ENCODE measurements at regions not wholly inside any gene's neighbourhood (a gene's known extent, or its start where the extent isn't known, plus 50 kb on each side); places are given as distances from the start of the nearest gene placed in this dataset.
"Not testable (repeated sequence)": the region's sequence is repeated elsewhere in the genome, so short reads cannot be mapped to it uniquely, and the experiment has no call there.

DNA sequence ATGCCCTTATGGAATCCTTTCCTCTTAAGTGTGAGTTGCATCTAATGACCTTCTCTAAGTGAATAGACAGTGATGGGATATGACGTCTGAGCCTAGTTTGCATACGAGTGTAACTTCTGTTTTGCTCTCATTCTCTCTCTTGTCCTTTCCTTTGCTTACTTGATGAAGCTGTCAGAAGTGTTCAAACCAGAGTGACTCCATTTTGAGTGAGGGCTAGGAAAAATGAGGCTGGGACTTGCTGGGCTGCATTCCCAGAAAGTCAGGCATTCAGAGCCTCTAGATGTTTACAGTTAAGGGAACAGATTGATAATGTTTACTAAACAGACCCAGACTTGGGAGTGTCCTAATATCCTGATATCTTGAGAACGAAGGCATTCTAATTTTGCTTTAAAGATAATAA is 311.2 kb upstream of the SOX4 start:
- not testable (repeated sequence) for DNase-seq (ENCODE audit: low read depth, low spot score); H3K27ac ChIP-seq

DNA sequence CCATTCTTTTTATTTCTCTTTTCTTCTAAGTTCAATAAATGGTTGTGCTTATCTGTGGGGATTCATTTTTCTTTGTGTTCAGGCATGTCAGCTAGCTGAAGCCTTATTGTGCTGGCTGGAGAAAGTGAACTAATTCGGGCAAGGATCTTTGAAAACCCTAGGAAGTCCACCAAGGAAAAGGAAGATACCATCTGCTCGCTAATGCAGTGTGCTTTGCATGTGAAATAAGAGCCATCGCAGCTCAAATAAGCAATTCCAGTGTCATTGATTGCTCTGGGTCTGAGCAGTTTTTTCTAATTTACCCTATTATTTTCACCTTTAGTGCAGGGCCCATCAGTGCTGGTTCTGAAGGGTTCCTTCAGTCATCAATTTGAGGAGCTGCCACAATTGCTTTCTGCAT is 309.4 kb upstream of the SOX4 start:
- no peak for DNase-seq (ENCODE audit: low read depth, low spot score)
- H3K27ac ChIP-seq = no peak overlapping the region

DNA sequence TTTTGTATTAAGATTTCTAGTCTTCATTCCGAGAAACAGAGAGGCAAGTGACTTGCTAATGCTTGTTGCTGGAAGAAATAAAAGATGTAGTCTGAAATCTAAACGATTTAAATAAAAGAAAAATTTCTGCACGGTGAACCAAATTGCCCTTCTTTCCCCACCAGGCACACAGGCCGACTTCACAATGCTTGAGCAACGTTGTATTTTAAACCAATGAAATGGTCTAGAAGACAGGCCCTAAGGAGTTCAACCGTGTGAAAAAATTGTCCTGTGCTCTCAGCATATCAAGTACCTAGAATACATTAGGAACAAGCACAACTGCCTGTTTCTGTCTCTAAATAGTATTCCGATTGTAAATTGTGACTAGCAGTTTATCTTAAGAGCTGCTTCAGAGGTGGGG is 308.8 kb upstream of the SOX4 start:
- DNase-seq (ENCODE audit: low read depth, low spot score) = no peak
- H3K27ac ChIP-seq = no peak overlapping the region

DNA sequence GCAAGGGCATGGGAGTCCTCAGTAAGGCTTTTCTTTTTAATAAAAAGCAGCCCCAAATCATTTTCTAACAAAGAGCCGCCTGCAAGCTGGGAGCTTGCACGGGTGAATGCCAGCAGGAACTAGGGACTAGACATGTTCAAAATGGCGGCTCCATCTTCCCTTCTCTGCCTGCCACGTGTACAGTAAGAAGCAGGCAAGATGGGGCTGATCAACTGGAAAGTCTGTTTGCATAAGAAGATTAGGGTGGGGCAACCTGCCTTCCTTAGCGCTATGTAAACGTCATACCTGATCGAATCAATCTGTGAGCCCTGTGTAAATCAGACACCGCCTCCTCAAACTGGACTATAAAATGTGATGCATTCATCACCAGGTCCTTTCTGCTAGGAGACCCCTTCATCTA is 299.4 kb upstream of the SOX4 start:
- no peak overlapping the region for H3K27ac ChIP-seq
- no peak for DNase-seq (ENCODE audit: low read depth, low spot score)

DNA sequence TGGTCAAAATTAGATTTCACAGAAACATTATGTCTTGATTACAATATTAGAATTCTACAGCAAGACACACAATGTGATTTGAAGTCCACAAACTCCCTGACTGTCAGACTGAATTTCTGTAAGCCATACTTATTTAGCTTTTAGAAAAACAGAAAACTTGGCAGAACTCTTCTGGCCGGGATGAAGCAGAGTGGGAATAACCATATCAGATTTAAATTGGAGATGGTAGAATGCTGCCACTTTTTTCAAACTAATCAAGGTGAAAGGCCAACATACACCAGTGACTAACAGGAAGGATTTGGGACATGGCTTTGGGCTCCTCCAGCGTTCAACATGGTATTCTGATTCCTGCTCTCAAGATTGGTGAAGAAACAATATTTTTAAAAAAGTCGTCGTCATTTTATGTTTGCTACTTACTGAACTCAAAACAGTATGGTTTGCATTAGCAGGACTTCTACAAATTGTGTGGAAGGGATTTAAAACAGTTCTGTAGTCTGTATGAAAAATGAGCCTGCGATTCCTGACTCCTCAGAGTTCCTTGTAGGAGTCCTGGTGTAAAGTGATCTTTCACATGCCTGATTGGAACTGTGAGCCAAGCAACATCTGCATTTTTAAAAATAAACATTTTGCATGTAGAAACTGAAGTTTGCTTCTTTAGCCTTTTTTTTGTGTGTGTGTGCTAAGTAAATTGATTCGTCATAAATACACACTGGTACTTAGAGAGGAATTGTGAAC is 297.9 kb upstream of the SOX4 start:
- no peak overlapping the region for H3K27ac ChIP-seq
- DNase-seq (ENCODE audit: low read depth, low spot score) = no peak

DNA sequence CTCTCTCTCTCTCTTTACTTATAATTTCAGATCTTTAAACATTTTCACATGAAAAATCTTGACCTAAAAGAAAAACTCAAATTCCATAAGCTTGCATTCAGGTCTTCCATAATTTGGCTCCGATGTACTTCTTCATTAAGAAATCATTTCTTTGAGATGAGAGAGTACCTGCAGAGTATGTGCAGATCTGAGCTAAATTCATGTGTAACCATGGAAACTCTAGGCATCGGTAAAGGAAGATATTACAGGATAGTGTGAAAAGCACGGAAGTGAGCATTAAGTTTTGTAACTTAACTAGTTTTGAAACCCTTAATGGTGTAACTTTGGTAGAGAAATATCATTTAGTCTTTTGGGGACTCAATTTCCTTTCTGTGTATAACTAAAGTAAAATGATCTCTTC is 295.9 kb upstream of the SOX4 start:
- H3K27ac ChIP-seq = no peak overlapping the region
- no peak for DNase-seq (ENCODE audit: low read depth, low spot score)

DNA sequence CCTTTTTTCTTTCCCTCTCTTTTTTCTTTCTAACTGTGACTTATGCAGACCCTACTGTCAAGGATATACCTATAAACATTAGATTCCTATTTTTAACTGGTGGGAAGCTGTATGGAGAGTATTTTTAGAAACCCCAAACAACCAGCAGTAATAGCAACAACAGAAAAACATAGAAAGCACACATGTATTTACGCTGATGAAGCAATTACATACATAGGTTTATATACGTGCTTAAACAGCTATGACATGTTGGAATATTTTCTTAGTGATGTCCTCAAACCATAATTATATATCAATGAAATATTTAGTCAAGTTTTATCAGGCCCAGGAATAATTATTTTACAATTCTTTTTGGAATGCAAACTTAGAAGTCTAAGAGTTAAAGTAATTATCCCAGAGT is 294.3 kb upstream of the SOX4 start:
- no peak overlapping the region for H3K27ac ChIP-seq
- DNase-seq (ENCODE audit: low read depth, low spot score) = no peak

DNA sequence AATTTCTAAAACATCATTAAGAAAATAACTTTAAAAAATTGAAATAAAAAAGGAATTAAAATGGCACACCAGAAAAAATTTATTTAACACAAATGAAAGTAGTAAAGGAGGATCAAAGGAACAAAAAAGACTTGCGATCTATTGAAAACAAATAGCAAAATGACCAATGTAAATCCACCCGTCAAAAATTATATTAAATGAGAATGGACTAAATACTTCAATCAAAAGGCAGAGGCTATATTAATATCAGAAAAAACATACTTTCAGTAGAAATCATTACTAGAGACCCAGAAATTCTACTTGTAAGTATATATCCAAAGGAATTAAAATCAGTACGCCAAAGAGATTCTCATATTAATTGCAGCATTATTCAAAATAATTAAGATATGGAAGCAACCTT is 293.1 kb upstream of the SOX4 start:
- DNase-seq (ENCODE audit: low read depth, low spot score) = no peak

DNA sequence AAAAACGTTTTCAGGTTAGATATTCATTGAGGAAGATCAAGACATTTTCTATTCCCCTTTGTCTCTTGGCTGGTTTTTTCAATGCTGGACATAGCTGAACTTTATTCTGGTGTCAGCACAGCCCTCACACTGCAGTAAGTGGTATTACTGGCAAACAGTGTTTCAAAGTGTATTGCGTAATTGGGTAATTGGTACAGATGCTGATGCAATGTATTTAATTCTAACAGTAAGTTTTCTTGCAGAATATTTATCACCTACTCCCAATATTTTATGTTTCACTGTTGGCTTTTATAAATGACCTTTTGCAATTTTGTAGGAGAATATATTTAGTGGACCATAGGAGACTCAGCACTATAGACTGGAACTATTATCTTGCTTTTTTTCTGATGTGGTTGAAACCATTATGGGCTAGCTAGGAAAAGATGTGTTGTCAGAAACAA is 287.6 kb upstream of the SOX4 start:
- no peak for DNase-seq (ENCODE audit: low read depth, low spot score)
- H3K27ac ChIP-seq = no peak overlapping the region

More for the DNA sequence above, 293.1 kb upstream of the SOX4 start:
- H3K27ac ChIP-seq = no peak overlapping the region

DNA sequence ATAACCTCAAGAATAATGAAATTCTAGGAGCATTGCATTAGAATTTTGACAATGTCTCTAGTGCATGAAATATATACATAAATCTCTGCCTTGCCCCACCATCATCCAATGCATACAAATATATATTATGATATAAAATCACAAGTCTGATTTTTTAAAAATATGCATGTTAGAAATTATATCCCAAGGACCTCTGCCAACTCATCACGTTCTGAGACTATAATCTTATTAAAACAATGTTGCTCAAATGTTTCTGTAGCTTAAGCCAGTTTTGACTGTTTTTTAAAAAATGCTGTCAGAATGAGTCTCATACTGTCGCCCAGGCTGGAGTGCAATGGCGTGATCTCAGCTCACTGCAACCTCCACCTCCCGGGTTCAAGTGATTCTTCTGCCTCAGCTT is 287.0 kb upstream of the SOX4 start:
- H3K27ac ChIP-seq = no peak overlapping the region
- DNase-seq (ENCODE audit: low read depth, low spot score) = no peak

DNA sequence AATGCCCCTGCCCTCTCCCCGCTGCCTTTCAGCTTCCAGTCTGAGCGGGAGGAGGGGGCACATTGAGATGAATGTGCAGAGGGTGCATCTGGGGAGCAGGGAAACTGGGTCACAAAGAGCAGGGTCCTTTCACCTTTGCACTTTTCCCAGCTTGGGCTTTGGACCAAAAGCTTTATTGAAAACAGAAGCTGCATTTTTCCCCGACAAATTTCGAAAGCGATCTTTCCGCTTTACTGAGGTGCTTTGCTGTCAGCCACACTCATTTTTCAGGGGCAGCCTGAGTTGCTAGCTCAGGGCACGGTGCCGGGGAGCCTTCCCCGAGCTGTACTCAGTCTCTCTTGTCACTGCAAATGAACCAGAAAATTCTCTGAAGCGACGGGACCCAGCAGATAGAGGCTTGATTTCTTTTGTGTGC is 283.7 kb upstream of the SOX4 start:
- H3K27ac ChIP-seq = no peak overlapping the region
- no peak for DNase-seq (ENCODE audit: low read depth, low spot score)

DNA sequence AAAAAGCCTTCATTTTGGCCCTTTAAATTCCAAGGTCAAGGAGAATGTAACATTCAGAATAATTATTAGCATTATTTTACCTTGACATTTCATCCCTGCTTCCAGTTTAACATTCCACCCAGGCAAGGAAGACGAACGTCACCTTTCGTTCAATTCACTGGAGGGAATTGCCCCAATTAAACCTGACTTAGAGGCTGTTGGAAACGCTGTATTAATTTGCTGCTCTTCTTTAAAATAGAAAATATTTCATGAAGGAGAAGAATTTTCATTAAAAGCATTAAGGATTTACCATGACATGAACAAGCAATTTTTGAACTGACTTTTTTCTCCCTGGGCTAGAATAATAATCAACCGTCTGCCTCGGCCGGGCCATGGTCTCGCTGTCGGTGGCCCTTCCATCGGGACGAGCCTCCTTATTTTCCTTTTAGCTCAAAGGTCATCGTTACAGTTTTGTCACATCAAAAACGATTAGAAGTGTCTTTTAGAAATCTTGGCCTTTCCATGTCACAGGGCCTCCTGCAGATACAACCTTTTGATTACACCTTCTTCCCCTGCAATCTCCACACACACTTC is 282.9 kb upstream of the SOX4 start:
- no peak overlapping the region for H3K27ac ChIP-seq
- DNase-seq (ENCODE audit: low read depth, low spot score) = no peak

DNA sequence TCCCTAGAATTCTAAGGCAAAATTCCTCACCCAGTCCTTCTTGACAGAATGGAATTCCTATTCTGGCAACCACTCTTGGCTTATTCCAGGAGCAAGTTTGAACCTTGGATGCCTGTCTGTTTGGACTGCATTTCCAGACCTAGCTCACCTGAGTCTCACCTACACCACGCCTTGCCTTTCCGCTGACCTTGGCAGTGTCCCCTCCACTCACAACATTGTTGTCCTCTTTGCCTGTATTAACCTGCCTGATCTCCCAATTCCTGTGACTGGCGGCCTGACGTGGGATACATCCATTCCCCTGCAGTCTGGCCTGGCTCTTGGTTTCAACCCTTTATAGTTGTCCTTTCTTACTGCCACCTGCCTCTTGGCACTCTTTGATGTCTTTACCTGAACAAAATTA is 281.4 kb upstream of the SOX4 start:
- DNase-seq (ENCODE audit: low read depth, low spot score) = no peak
- no peak overlapping the region for H3K27ac ChIP-seq

DNA sequence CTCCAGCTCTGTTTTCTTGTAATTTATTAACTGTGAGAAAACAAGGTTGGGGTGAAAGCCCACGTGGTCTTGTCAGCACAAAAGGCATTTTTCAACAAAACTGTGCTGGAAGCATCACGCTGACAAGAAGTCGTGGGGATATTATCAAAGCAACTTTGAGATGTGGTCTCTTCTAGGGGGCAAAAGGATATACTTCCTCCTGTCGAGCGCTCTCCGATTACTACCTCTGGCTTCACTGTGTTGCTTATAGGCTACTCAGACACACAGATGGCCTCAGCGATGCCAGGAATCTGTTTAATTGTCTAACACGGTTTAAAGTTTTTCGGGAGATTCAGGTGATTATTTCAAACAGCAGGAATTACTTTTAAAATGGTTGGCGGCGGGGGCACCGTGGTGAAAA is 275.9 kb upstream of the SOX4 start:
- no peak for DNase-seq (ENCODE audit: low read depth, low spot score)
- no peak overlapping the region for H3K27ac ChIP-seq

DNA sequence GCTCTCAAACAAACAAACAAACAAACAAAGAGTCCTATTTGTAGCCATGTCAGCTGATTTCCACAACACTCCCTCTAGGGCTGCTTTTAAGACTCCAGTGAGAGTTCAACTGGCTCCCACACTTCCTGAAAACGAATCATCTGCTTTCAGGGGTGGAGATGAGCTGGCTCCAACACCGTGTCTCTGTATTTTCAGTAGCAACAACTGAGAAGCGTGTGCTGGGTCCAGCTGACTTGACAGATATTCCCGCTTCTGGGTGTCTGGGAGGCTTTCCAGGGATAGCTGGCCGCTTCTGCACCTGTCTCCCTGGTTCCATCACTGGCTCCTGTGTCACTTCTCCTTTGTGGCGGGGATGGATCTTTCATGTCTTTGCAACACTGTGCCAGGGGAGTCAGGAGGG is 272.5 kb upstream of the SOX4 start:
- peak; percentile 10 for DNase-seq (ENCODE audit: low read depth, low spot score)
- H3K27ac ChIP-seq = no peak overlapping the region

DNA sequence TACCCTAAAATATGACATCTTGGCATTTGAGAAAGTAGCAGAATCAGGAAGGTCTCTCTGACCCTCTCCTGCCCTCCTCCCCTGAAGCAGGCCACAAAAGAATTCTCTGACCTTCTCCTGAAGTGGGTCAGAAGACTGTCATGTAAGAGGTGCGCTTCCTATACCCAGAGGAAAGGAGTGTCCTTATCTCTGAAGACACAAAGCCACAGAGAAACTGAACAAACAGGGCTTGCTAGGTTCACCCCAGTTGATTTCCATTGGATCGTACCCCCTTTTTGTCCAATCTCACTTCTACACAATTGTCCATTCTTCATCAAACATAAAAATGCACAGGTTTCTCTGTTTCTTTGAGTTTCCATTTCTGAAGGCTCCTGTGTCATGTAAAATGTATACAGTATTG is 272.0 kb upstream of the SOX4 start:
- H3K27ac ChIP-seq = no peak overlapping the region
- DNase-seq (ENCODE audit: low read depth, low spot score) = no peak

DNA sequence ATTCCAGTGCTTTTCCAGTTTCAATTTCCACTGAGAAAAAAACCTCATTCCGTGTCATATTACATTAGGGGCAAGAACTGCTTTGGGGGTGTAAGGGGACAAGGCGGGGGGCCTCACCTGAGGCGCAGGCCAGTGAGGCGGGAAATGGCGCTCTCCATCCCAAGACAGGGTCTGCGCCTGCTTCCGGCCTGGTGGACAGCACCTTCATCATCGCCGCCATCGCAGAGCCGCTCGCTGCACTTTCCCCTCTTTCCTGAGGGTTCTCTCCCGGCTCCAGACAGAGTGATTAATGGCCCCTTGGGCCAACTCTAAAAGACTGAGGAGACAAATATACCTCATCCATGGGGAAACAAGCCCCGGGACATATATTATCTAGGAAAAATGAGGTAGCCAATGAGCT is 270.0 kb upstream of the SOX4 start:
- no peak for DNase-seq (ENCODE audit: low read depth, low spot score)
- no peak overlapping the region for H3K27ac ChIP-seq

DNA sequence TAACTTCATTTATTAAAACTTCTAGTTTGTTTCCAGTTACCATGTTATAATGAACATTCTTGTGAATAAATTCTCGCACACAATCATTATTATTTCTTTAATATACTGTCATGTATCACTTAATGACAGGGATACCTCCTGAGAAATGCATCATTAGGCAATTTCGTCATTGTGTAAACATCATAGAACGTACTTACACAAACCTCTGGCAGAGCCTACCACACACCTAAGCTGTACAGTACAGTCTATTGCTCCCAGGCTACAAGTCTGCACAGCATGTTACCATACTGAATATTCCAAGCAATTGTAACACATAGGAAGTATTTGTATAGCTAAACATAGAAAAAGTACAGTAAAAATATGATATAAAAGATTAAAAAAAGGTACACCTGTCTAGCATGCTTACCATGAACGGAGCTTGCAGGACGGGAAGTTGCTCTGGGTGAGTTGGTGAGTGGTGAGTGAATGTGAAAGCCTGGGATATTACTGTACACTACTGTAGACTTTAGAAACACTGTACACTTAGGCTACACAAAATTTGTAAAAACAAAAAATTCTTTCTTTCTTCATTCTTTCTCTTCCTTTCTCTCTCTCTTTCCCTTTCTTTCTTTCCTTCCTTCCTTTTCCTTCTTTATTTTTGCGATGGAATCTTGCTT is 268.2 kb upstream of the SOX4 start:
- H3K27ac ChIP-seq = no peak overlapping the region

DNA sequence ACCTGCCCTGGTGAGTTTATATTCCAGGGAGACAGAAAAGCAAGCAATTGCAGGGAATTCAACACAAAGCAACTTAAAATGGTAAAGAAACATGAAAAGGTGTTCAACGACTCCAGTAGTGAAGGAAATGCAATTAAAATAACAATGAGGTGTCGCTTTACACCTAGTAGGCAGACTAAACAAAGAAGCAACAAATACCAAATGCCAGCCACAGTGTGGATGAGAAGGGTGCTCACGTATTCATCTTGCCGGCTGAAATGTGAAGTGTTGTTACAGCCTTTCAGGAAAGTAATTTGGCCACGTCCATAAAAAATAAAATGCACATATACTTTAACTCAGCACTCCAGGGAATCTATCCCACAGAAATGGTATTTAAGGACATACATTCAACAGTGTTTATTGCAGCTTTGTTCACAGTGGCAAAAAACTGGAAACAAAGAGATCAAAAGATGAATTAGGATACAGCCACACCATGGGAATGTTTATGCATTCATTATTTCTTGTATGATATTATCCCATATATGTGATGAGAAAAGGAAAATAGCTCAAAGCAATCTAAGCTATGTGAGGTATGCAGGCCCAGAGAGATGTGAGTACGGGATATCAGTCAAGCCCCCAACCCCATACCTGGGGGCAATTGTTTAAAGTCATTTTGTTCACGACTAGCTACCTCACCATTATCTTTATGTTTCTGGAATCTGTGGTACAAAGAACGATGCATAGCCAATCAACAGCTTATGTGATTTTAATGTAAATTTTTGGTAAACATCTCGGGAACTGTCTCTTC is 266.0 kb upstream of the SOX4 start:
- H3K27ac ChIP-seq = no peak overlapping the region
- no peak for DNase-seq (ENCODE audit: low read depth, low spot score)

More for the DNA sequence above, 268.2 kb upstream of the SOX4 start:
- peak; percentile 50 for DNase-seq (ENCODE audit: low read depth, low spot score)

DNA sequence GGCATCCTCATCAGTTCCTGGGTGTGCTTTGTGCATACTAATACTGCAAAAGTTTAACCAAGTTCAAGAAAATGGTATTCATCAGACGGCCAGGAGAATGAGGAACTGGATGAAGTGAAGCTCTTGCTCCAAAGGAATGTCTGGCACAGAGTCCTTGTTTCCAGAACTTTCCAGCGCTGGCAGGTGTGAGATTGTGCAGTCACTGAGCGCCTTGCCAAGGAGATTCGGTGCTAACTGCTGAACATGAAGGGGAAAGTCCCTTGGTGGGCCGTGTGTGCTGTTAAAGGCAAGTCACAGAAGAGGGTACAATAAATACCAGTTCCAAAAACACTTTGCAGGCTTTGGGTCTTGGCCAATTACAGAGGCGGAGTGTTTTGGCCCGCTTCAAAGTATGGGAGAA is 262.3 kb upstream of the SOX4 start:
- no peak for DNase-seq (ENCODE audit: low read depth, low spot score)
- H3K27ac ChIP-seq = no peak overlapping the region

DNA sequence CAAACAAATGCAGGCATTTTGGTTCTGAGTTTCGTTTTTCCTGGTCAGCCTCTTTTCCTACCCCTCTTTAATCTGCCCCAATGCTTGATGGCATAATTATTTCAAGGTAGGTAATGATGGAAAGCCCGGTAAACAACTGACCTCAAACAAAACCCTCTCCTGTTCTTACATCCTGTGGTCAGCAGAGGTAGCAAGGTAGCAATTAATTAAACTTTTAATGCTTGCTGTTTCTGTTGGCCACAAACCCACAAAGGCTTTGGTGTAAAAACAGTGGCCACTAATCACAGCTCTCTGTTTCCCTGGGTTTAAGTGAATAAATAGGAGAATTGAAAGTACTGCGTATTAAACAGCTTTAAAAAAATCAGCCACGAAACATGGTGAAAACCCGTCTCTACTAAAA is 261.5 kb upstream of the SOX4 start:
- no peak for DNase-seq (ENCODE audit: low read depth, low spot score)
- H3K27ac ChIP-seq = no peak overlapping the region

Data from epithelial cell of prostate (primary cell).